K562 (cell line): ENCODE measurements at regions not wholly inside any gene's neighbourhood (a gene's known extent, or its start where the extent isn't known, plus 50 kb on each side); places are given as distances from the start of the nearest gene placed in this dataset.
A peak's percentile ranks its signal among the peaks of the same experiment; 100 is the strongest.

Source experiments
- ATAC-seq: fragments of 200-7000 bp; cut with Tn5 transposase; 3 replicates; pipeline ENCODE4 v1.9.1; 2020; ENCODE audit warnings: moderate library complexity
- BruUV-seq: library from RNA; stranded (reverse); fragments of 400-500 nt; replicated peaks from 2 replicates; lab custom pipeline; 2021; lab: Mats Ljungman, UMichigan
- CTCF ChIA-PET: fragments of 300-600 bp; formaldehyde crosslinking; extraction: SDS; loops from one replicate; lab custom pipeline; 2021; ENCODE audit warnings: low intra/inter-chr PET ratio; lab: Yijun Ruan, JAX
- POLR2A ChIA-PET: fragments of 300-600, 350-650 bp; sonication (Branson Sonifier 250); formaldehyde crosslinking; extraction: SDS; loops from one replicate; lab custom pipeline; 2021; ENCODE audit warnings: antibody characterized with exemption, inconsistent platforms; lab: Yijun Ruan, JAX
- DNase-seq, 4 experiments: peaks; one replicate each; pipeline versions ENCODE4 v3.0.0 to v3.0.0-alpha.2; 2011 to 2018; ENCODE audit warnings: low spot score in 3 of 4, mixed read lengths in 3 of 4; ENCODE audit errors: extremely low read depth in 1 of 4
- FAIRE-seq: peaks from 2 replicates; lab custom pipeline; 2011; peaks lifted over from hg19 to GRCh38; lab: Jason Lieb, UNC
- H2AFZ ChIP-seq: 2 replicates; pipeline ENCODE4 v1.6.0; 2011; ENCODE audit warnings: low read depth, low read length, control low read depth, inconsistent platforms
- H3K27ac ChIP-seq: fragments of 200-600 bp; 3 replicates; pipeline ENCODE4 v1.8.0; 2011; ENCODE audit warnings: low read depth, mild to moderate bottlenecking, control low read depth, inconsistent platforms, low read length, moderate library complexity, mixed read lengths; ENCODE audit errors: extremely low read depth
- H3K27me3 ChIP-seq, 2 experiments: fragments of 300-600 bp in 1 of 2; 2 replicates in 1 of 2; 3 replicates in 1 of 2; pipeline versions ENCODE4 v1.6.0 to v1.8.0; 2011; ENCODE audit warnings: inconsistent platforms in 2 of 2, low read length in 2 of 2, mild to moderate bottlenecking in 1 of 2, mixed read lengths in 1 of 2, moderate library complexity in 1 of 2; ENCODE audit not compliant: control insufficient read depth in 2 of 2, insufficient read depth in 2 of 2
- H3K36me3 ChIP-seq: fragments of 300-600 bp; 3 replicates; pipeline ENCODE4 v1.8.0; 2011; ENCODE audit warnings: mild to moderate bottlenecking, low read length, inconsistent platforms; ENCODE audit not compliant: control insufficient read depth, insufficient read depth
- H3K4me1 ChIP-seq, 2 experiments: fragments of 200-600 bp in 1 of 2; replicated peaks in 1 of 2; 2 replicates in 1 of 2; 3 replicates in 1 of 2; pipeline versions ENCODE4 v1.5.1 to v1.8.0; 2011; ENCODE audit warnings: inconsistent platforms in 2 of 2, low read length in 2 of 2, mild to moderate bottlenecking in 1 of 2, mixed read lengths in 1 of 2, moderate library complexity in 1 of 2; ENCODE audit not compliant: control insufficient read depth in 2 of 2, insufficient read depth in 2 of 2
- H3K4me2 ChIP-seq: 2 replicates; pipeline ENCODE4 v1.6.1; 2011; ENCODE audit warnings: low read length, control low read depth, inconsistent platforms, mixed read lengths; ENCODE audit not compliant: insufficient read depth
- H3K4me3 ChIP-seq: fragments of 200-600 bp; sonication (generic), shearing (Covaris generic); 2 replicates; pipeline ENCODE4 v1.5.1; 2016; ENCODE audit warnings: control low read depth, inconsistent platforms
- H3K79me2 ChIP-seq: fragments of 200-600 bp; 3 replicates; pipeline ENCODE4 v1.8.0; 2011; ENCODE audit warnings: low read length, inconsistent platforms; ENCODE audit not compliant: control insufficient read depth, insufficient read depth
- H3K9ac ChIP-seq, 2 experiments: 2 replicates each; pipeline versions ENCODE4 v1.6.0 to v1.6.1; 2011; ENCODE audit warnings: low read depth in 2 of 2, low read length in 2 of 2, control low read depth in 1 of 2, inconsistent platforms in 1 of 2, mild to moderate bottlenecking in 1 of 2, mixed read lengths in 1 of 2; ENCODE audit not compliant: insufficient read depth in 1 of 2
- H3K9me1 ChIP-seq: one replicate; pipeline ENCODE4 v1.6.0; 2011; ENCODE audit warnings: inconsistent platforms, mild to moderate bottlenecking, low read length, moderate library complexity; ENCODE audit not compliant: control insufficient read depth, insufficient read depth
- H3K9me3 ChIP-seq: replicated peaks from 2 replicates; pipeline ENCODE4 v1.5.1; 2011; ENCODE audit warnings: low read depth, low read length, inconsistent platforms; ENCODE audit not compliant: control insufficient read depth, insufficient read depth
- H4K20me1 ChIP-seq: replicated peaks from 2 replicates; pipeline ENCODE4 v1.6.1; 2011; ENCODE audit warnings: low read length, inconsistent platforms, mixed read lengths; ENCODE audit not compliant: control insufficient read depth, insufficient read depth
- ARNT ChIP-seq, 2 experiments: fragments of 450-650 bp; IDR thresholded peaks; 2 replicates each; pipeline ENCODE4 v1.6.1; 2016; ENCODE audit warnings: mild to moderate bottlenecking in 1 of 2
- BRF1 ChIP-seq: IDR thresholded peaks from 3 replicates; pipeline ENCODE4 v1.6.1; 2011; ENCODE audit warnings: borderline replicate concordance, mild to moderate bottlenecking; ENCODE audit not compliant: insufficient read length; ENCODE audit errors: extremely low read depth
- GATAD2A ChIP-seq: fragments of 450-650 bp; IDR thresholded peaks from 2 replicates; pipeline ENCODE4 v1.6.1; 2017
- GTF2B ChIP-seq: IDR thresholded peaks from 2 replicates; pipeline ENCODE4 v1.6.1; 2011; ENCODE audit not compliant: insufficient read length; ENCODE audit errors: extremely low read depth
- HDAC2 ChIP-seq: fragments of 450-650 bp; IDR thresholded peaks from 2 replicates; pipeline ENCODE4 v1.6.1; 2016; ENCODE audit warnings: mild to moderate bottlenecking
- KLF16 ChIP-seq: IDR thresholded peaks from 2 replicates; pipeline ENCODE4 v1.6.1; 2016; ENCODE audit warnings: antibody characterized with exemption
- MCM2 ChIP-seq: fragments of 450-650 bp; IDR thresholded peaks from 2 replicates; pipeline ENCODE4 v1.6.1; 2017; ENCODE audit warnings: low read depth, mild to moderate bottlenecking
- PHB ChIP-seq: fragments of 250-450 bp; sonication (Bioruptor Pico); IDR thresholded peaks from 2 replicates; pipeline ENCODE4 v1.5.0; 2021
- PTRF ChIP-seq: fragments of 450-650 bp; IDR thresholded peaks from 2 replicates; pipeline ENCODE4 v1.6.1; 2016; ENCODE audit warnings: mild to moderate bottlenecking, missing genetic modification characterization, missing compliant biosample characterization
- RBBP5 ChIP-seq: fragments of 200-600 bp; sonication (generic); IDR thresholded peaks from 2 replicates; pipeline ENCODE4 v1.6.1; 2012; ENCODE audit warnings: borderline replicate concordance, mild to moderate bottlenecking, low read length, control low read depth, inconsistent platforms; ENCODE audit not compliant: insufficient read depth, poor library complexity, severe bottlenecking
- SAP30 ChIP-seq: fragments of 200-600 bp; sonication (generic); IDR thresholded peaks from 2 replicates; pipeline ENCODE4 v1.6.1; 2012; ENCODE audit warnings: borderline replicate concordance, low read depth, mild to moderate bottlenecking, moderate library complexity, low read length, control low read depth, inconsistent platforms; ENCODE audit not compliant: insufficient read depth, poor library complexity, severe bottlenecking
- SRSF3 ChIP-seq: fragments of 200-400 bp; formaldehyde crosslinking; IDR thresholded peaks from 2 replicates; pipeline ENCODE4 v1.6.1; 2016; ENCODE audit warnings: mild to moderate bottlenecking, low read length, moderate library complexity; ENCODE audit not compliant: insufficient read depth
- SRSF9 ChIP-seq: fragments of 200-400 bp; formaldehyde crosslinking; IDR thresholded peaks from 2 replicates; pipeline ENCODE4 v1.6.1; 2017; ENCODE audit warnings: low read depth, low read length, borderline replicate concordance
- TAF1 ChIP-seq: IDR thresholded peaks from 2 replicates; pipeline ENCODE4 v1.6.1; 2011; ENCODE audit warnings: mild to moderate bottlenecking, low read length, moderate library complexity; ENCODE audit not compliant: insufficient read depth, control insufficient read depth, severe bottlenecking; ENCODE audit errors: extremely low read depth
- TFAP4 ChIP-seq: sonication (generic); formaldehyde crosslinking; IDR thresholded peaks from 2 replicates; pipeline ENCODE4 v1.8.0; 2022; ENCODE audit warnings: missing genetic modification reagents, mild to moderate bottlenecking, moderate library complexity, borderline replicate concordance
- TOE1 ChIP-seq, 2 experiments: fragments of 450-650 bp in 1 of 2; sonication (generic) in 1 of 2; formaldehyde crosslinking in 1 of 2; IDR thresholded peaks; 2 replicates each; pipeline versions ENCODE4 v1.7.1 to v1.8.0; 2016 to 2022; ENCODE audit warnings: borderline replicate concordance in 2 of 2, mild to moderate bottlenecking in 2 of 2, antibody characterized with exemption in 1 of 2, inconsistent platforms in 1 of 2, low read depth in 1 of 2, missing genetic modification reagents in 1 of 2, moderate library complexity in 1 of 2
- TRIM28 ChIP-seq: fragments of 450-650 bp; IDR thresholded peaks from 2 replicates; pipeline ENCODE4 v1.6.1; 2017
- WHSC1 ChIP-seq: IDR thresholded peaks from one replicate; pipeline ENCODE4 v1.6.1; 2012; ENCODE audit warnings: low read length, control low read depth, inconsistent platforms
- ZNF175 ChIP-seq: fragments of 200-800 bp; sonication (Bioruptor generic); IDR thresholded peaks from 2 replicates; pipeline ENCODE4 v1.6.1; 2016; ENCODE audit warnings: low read depth, mild to moderate bottlenecking, missing genetic modification characterization, missing compliant biosample characterization
- ZNF316 ChIP-seq: fragments of 450-650 bp; IDR thresholded peaks from 2 replicates; pipeline ENCODE4 v1.6.1; 2016
- ZNF583 ChIP-seq: fragments of 250-450 bp; sonication (Bioruptor Pico); IDR thresholded peaks from 2 replicates; pipeline ENCODE4 v1.4.0; 2020
- WGBS: fragments of 100-300 bp; shearing (Covaris generic); methylation state at CpG from one replicate; pipeline ENCODE4 v1.1.6; 2016; ENCODE audit warnings: low coverage, mixed read lengths; ENCODE audit not compliant: insufficient coverage; ENCODE audit errors: missing lambda C conversion rate; 5-methylcytosine and 5-hydroxymethylcytosine counted together
- in situ Hi-C: fragments of 300-500 bp; cut with MboI; formaldehyde crosslinking; loops from 4 replicates; pipeline ENCODE4 v1.15.0; 2018; ENCODE audit warnings: inconsistent platforms, mixed read lengths
- intact Hi-C: fragments of 100-400 bp; cut with micrococcal nuclease; formaldehyde crosslinking; loops from 2 replicates; pipeline ENCODE4 v1.14.2; 2022

- Histone ChIP-seq H3K79me2 (no peaks in the 10 kb centered on the region), H3K9ac (peak overlapping the region; percentile 57 to 88), H3K27me3 (no peaks in the 10 kb centered on the region), H3K9me1 (peaks cover 5% of the 10 kb centered on the region), H3K36me3 (no peaks in the 10 kb centered on the region), H2AFZ (peak overlapping the region; percentile 95), H4K20me1 (no peaks in the 10 kb centered on the region), H3K4me2 (peak overlapping the region; percentile 65; the same call in 1 of the 2 replicates), H3K9me3 (no peaks in the 10 kb centered on the region), H3K4me1 (peaks cover 66 to 74% of the 10 kb centered on the region in 2 experiments), H3K4me3 (no peak overlapping the region), H3K27ac (peak overlapping the region; percentile 91)
- POLR2A ChIA-PET: interaction anchor here (0.7 to 2.6 kb wide), 6 partner anchors 9 to 295 kb away, joined by 3 to 11 read pairs (median 3); no protein-coding TSS in a partner anchor
- FAIRE-seq (no peak), ATAC-seq (peak; percentile 1; the same call in 1 of the 3 replicates), DNase-seq (peak in 1 of 4 experiments; percentile 28)
- intact Hi-C loops: loop anchor here (1.0 kb wide), 1 partner anchor 300 kb away; the partner anchor contains the start of gene ZFP36L2
- CTCF ChIA-PET: no interaction called here
- in situ Hi-C loops: no loop called here
- no TSS peak for BruUV-seq
- 51% methylated on average over 22 of the region's 26 CpGs for WGBS
- TF ChIP-seq ZNF175 (CRISPR knock-in tag): peak; percentile 24; the same call in 1 of the 2 replicates
- TF ChIP-seq HDAC2: no peak
- TF ChIP-seq ARNT (IDR thresholded peaks at IDR 0.05): no peak
- TF ChIP-seq SRSF9: no peak
- no peak for TF ChIP-seq TFAP4
- TF ChIP-seq PTRF (tag): no peak
- TF ChIP-seq KLF16: no peak
- TF ChIP-seq BRF1: no peak
- no peak for TF ChIP-seq GTF2B
- TF ChIP-seq GATAD2A: no peak
- TF ChIP-seq SRSF3: no peak
- no peak for TF ChIP-seq MCM2
- no peak for TF ChIP-seq RBBP5
- no peak for TF ChIP-seq TOE1 (IDR thresholded peaks at IDR 0.05; ENCODE audit: borderline replicate concordance)
- no peak for TF ChIP-seq TOE1 (CRISPR knock-in tag; IDR thresholded peaks at IDR 0.05; ENCODE audit: borderline replicate concordance, low read depth)
- no peak; the same call in 1 of the 2 replicates for TF ChIP-seq ZNF316
- no peak for TF ChIP-seq TRIM28
- peak; percentile 50 for TF ChIP-seq WHSC1
- TF ChIP-seq TAF1: no peak
- TF ChIP-seq SAP30: no peak
- no peak for TF ChIP-seq PHB (CRISPR knock-in tag)
- 0 out of 2 replicates have a peak, but pooled peaks have one; percentile 8 for TF ChIP-seq ZNF583
Measured at GRCh38 chr2:42926434-42927333, 134.3 kb upstream of the HAAO start.
